Choroid plexus epithelial cell (primary cell): ENCODE measurements at regions not wholly inside any gene's neighbourhood (a gene's known extent, or its start where the extent isn't known, plus 50 kb on each side); places are given as distances from the start of the nearest gene placed in this dataset.
"Not testable (repeated sequence)": the region's sequence is repeated elsewhere in the genome, so short reads cannot be mapped to it uniquely, and the experiment has no call there.

Source experiments
- DNase-seq: peaks from one replicate; pipeline ENCODE4 v3.0.0-alpha.2; 2010; ENCODE audit warnings: low read depth
- H3K4me3 ChIP-seq: 2 replicates; pipeline ENCODE4 v1.5.1; 2011; ENCODE audit warnings: low read depth, mild to moderate bottlenecking, control low read depth, low read length, moderate library complexity
- CTCF ChIP-seq: conservative IDR thresholded peaks from 2 replicates; pipeline ENCODE4 v1.5.1; 2011; ENCODE audit warnings: low read depth, mild to moderate bottlenecking, control low read depth, inconsistent platforms, low read length, moderate library complexity

GRCh38 chr3:159273608-159274007 lies 471.8 kb downstream of the MFSD1 start:
- no peak overlapping the region for H3K4me3 ChIP-seq
- DNase-seq, result peak; percentile 69
- TF ChIP-seq CTCF, result no peak

- TF ChIP-seq CTCF, result no peak
- no peak overlapping the region for H3K4me3 ChIP-seq
- no peak for DNase-seq
These were observed 473.9 kb downstream of the MFSD1 start for GRCh38 chr3:159275741-159276140.

GRCh38 chr3:159277814-159278213 lies 476.0 kb downstream of the MFSD1 start:
- TF ChIP-seq CTCF, result no peak
- no peak overlapping the region for H3K4me3 ChIP-seq
- no peak for DNase-seq

GRCh38 chr3:159280386-159281191 lies 478.7 kb downstream of the MFSD1 start:
- DNase-seq, result no peak
- no peak overlapping the region for H3K4me3 ChIP-seq
- TF ChIP-seq CTCF, result no peak

- no peak for TF ChIP-seq CTCF
- no peak for DNase-seq
- H3K4me3 ChIP-seq, result no peak overlapping the region
These were observed 491.6 kb downstream of the MFSD1 start for GRCh38 chr3:159293493-159293892.

- no peak overlapping the region for H3K4me3 ChIP-seq
- no peak for TF ChIP-seq CTCF
- DNase-seq, result no peak
These were observed 500.1 kb downstream of the MFSD1 start for GRCh38 chr3:159301961-159302360.

- TF ChIP-seq CTCF, result no peak
- H3K4me3 ChIP-seq, result no peak overlapping the region
These were observed 503.2 kb downstream of the MFSD1 start for GRCh38 chr3:159305017-159305416.

GRCh38 chr3:159316706-159317105 lies 514.9 kb downstream of the MFSD1 start:
- H3K4me3 ChIP-seq, DNase-seq: not testable (repeated sequence)

More at GRCh38 chr3:159305017-159305416, 503.2 kb downstream of the MFSD1 start:
- DNase-seq, result no peak
